AG09319 (cell line): ENCODE measurements at regions not wholly inside any gene's neighbourhood (a gene's known extent, or its start where the extent isn't known, plus 50 kb on each side); places are given as distances from the start of the nearest gene placed in this dataset.
"Not testable (repeated sequence)": the region's sequence is repeated elsewhere in the genome, so short reads cannot be mapped to it uniquely, and the experiment has no call there.

Experiments
- DNase-seq: peaks from one replicate; pipeline ENCODE4 v3.0.0-alpha.2; 2010; ENCODE audit warnings: low read depth; ENCODE audit errors: extremely low read depth
- TF ChIP-seq, protein P1 (sequence below): IDR thresholded peaks from 2 replicates; pipeline ENCODE4 v1.5.1; 2011; ENCODE audit warnings: low read depth, mild to moderate bottlenecking, inconsistent platforms, low read length, moderate library complexity

DNA sequence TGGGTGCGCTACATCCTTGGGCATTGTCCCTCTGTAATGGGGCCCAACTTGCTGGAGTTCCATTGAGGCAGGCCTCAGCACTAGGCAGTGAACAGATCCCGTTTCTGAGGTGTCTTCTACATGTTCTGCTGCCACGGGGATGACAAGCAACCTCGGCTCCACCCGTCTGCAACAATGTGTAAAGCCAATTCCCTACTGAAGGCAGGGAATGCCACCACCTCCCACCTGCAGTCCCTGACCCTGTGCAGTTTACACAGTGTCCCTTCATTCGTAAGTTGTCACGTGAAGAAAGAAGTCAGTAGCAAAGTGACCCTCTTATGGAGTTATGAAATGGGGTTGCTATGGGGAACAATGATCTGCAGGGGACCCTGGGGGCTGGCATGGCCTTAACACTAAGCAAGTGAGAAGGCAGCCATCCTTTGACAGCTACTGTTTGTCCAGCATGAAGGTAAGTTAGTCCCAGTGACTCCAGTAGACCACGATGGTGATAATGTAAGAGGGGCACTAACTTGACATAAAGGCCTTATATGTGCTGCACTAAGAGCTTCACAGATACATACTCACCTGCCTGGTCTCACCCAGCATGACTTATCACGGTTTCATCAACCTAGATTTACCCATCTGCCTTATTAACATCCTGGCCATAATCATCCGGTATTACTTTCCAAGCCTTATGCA lies 130.6 kb upstream of the ZSWIM2 start:
- TF ChIP-seq, protein P1, sequence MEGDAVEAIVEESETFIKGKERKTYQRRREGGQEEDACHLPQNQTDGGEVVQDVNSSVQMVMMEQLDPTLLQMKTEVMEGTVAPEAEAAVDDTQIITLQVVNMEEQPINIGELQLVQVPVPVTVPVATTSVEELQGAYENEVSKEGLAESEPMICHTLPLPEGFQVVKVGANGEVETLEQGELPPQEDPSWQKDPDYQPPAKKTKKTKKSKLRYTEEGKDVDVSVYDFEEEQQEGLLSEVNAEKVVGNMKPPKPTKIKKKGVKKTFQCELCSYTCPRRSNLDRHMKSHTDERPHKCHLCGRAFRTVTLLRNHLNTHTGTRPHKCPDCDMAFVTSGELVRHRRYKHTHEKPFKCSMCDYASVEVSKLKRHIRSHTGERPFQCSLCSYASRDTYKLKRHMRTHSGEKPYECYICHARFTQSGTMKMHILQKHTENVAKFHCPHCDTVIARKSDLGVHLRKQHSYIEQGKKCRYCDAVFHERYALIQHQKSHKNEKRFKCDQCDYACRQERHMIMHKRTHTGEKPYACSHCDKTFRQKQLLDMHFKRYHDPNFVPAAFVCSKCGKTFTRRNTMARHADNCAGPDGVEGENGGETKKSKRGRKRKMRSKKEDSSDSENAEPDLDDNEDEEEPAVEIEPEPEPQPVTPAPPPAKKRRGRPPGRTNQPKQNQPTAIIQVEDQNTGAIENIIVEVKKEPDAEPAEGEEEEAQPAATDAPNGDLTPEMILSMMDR, result no peak
- no peak for DNase-seq

DNA sequence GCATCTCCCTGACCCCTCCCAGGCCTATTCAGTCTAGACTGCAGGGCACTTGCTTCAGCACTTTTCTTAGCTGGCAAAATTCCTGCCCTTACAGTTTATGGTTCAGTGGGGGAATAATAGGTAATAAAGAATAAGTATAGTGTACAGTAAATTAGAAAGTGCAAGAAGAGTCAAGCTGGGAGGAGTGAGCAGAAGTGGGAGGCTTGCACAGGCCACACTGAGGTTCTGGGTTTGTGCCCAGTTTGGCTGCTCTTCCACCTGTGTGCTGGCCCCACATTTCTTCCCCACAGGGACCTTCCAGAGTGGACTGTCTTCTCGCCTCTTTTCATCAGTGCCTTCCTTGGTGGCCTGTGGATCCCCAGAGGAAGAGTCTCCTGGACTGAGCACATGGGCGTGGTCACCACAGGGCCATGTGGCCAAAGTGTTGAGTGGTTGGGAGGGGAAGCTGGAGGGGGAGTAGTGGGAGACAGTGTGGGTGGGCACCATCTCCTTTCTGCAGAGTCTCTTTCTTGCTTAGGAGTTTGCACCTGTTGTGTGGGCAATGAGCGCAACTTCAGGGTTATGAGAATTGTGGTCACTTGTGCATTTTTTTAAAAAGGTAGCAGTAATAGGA lies 128.6 kb upstream of the ZSWIM2 start:
- DNase-seq, result no peak
- TF ChIP-seq, protein P1, result no peak

DNA sequence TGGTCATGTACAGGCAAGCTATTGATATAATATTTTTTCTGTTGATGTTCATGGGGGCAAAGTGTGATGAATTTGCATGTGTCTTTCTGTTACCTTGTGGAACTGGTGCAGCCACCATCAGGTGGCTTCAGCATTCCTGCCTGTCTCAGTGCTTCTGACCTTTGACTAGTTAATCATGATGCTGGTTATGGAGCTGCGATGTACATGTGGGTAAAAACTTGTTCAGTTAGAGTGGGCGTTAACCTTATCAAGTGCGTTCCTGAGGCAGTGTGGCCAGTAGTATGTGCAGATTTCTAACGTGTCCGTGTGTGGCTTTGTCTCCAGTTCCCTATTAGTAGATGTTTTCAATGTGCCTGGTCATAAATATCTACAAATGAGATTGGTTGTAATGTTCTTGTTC lies 127.4 kb upstream of the ZSWIM2 start:
- TF ChIP-seq, protein P1, result no peak
- no peak for DNase-seq

DNA sequence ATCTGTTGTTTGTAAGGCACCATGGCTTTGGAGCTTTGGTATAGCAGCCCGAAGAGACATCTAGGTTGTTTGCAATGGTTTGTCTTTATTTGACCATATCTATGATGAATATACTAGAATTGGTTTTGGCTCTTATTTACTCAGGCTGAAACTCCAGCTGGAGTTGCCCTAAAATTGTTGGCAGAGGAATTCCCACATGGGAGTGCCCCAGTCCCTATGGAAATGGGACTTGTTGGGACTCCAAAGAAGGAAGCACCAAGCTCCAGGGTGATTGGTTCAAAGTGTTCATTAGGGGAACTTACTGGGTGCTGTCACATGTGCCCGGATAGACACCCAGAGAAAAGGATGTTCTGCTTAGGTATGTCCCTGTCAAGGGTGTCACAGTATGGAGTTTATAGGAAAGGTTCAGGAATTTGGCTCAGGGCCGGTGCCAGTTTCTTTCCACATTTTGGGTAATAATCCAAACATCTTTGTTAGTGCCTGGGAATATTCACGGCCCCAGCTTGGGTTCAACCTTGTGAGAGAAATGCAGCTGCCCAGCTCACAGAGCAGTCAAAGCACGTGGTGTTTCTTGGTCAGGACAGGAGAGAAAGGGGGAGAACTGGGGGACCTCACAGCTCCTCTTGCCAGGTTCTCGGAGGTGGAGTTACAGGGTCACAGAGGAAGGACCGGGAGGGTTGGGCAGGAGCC lies 123.5 kb upstream of the ZSWIM2 start:
- TF ChIP-seq, protein P1, result no peak
- DNase-seq, result no peak

DNA sequence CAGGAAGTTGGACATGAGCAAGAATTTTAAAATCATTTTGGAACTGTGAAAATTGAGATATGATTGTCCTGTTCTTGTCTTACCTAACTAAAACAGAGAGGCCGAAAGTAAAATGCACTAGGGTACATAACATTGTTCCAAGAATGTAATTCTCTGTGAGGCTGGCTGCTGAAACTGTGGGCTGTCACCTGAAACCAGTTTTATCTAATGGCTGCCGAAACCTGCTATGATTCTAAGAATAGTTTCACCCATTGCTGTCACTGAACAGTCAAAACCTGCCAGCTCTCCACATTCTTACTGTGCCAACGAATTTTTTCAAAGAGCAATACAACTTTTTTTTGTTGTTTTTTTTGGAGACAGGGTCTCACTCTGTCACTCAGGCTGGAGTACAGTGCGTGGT lies 119.3 kb upstream of the ZSWIM2 start:
- no peak for DNase-seq

DNA sequence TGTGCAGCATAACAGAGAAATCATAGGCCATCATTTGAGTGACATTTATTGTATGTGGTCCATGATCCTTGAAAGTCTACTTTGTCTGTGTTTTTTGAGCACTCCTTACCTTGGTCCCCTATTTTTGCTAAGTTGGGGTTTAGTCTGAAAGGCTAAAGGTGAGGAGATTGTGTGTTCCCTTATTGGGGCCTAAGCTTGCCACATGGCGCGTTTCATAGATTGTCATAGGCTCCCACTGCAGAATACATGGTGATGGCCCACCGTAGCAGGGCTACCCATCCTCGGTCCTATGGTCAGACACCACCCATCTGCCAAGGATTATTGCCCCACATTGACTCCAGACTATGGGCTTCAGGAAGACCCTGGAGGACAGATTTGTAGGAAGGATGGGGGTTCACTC lies 117.0 kb upstream of the ZSWIM2 start:
- DNase-seq, result no peak
- TF ChIP-seq, protein P1, result no peak

More for the DNA sequence above, 119.3 kb upstream of the ZSWIM2 start:
- TF ChIP-seq, protein P1, result no peak

DNA sequence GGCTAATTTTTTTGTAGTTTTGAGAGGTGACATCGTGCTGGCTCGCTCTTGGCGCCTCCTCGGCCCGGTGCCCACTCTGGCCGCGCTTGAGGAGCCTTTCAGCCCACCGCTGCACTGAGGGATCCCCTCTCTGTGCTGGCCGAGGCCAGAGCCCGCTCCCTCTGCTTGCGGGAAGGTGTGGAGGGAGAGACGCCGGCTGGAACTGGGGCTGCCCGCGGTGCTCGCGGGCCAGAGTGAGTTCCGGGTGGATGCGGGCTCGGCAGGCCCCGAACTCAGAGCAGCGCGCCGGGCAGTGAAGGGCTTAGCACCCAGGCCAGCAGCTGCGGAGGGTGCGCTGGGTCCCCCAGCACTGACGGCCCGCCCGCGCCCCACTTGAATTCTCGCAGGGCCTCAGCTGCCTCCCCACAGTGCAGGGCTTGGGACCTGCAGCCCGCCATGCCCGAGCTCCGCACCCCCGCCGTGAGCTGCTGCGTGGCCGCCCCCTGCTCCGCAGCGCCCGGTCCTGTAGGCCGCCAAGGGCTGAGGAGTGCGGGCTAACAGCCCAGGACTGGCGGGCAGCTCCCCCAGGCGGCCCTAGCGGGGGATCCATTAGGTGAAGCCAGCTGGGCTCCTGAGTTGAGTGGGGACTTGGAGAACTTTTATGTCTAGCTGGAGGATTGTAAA lies 113.2 kb upstream of the ZSWIM2 start:
- TF ChIP-seq, protein P1, result no peak
- no peak for DNase-seq

DNA sequence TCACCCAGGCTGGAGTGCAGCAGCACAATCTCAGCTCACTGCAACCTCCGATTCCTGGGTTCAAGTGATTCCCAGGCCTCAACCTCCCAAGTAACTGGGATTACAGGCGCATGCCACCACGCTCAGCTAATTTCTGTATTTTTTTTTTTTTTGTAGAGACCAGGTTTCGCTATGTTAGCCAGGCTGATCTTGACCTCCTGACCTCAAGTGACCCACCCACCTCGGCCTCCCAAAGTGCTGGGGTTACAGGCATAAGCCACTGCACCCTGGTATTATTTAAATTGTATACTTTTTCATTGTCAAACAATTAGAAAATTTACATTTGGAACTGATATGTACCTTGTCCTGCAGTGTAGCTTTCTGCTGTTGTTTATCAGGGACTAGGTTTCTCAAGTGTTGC lies 111.3 kb upstream of the ZSWIM2 start:
- DNase-seq, result not testable (repeated sequence)
